Adipocyte (in vitro differentiated cells): ENCODE measurements at regions not wholly inside any gene's neighbourhood (a gene's known extent, or its start where the extent isn't known, plus 50 kb on each side); places are given as distances from the start of the nearest gene placed in this dataset.

Experiments
- DNase-seq: peaks from one replicate; pipeline ENCODE4 v3.0.0-alpha.2; 2015; ENCODE audit warnings: low read depth
- H3K27me3 ChIP-seq: replicated peaks from 2 replicates; pipeline ENCODE4 v1.7.0; 2013; ENCODE audit warnings: mild to moderate bottlenecking, low read length, moderate library complexity; ENCODE audit not compliant: control insufficient read depth, insufficient read depth
- H3K36me3 ChIP-seq: 2 replicates; pipeline ENCODE4 v1.7.0; 2013; ENCODE audit warnings: low read length, mild to moderate bottlenecking, moderate library complexity; ENCODE audit not compliant: control insufficient read depth, insufficient read depth, severe bottlenecking
- H3K4me1 ChIP-seq: 2 replicates; pipeline ENCODE4 v1.7.0; 2013; ENCODE audit warnings: mild to moderate bottlenecking, low read length, moderate library complexity; ENCODE audit not compliant: control insufficient read depth, insufficient read depth
- H3K4me3 ChIP-seq: 2 replicates; pipeline ENCODE4 v1.7.0; 2013; ENCODE audit warnings: mild to moderate bottlenecking, low read length, moderate library complexity
- H3K9ac ChIP-seq: 2 replicates; pipeline ENCODE4 v1.7.0; 2013; ENCODE audit warnings: mild to moderate bottlenecking, low read length, moderate library complexity
- H3K9me3 ChIP-seq: 2 replicates; pipeline ENCODE4 v1.7.0; 2013; ENCODE audit warnings: mild to moderate bottlenecking, low read length, moderate library complexity; ENCODE audit not compliant: control insufficient read depth

- Histone ChIP-seq H3K4me3 (no peak overlapping the region), H3K9me3 (no peaks in the 10 kb centered on the region), H3K9ac (no peak overlapping the region), H3K27me3 (no peaks in the 10 kb centered on the region), H3K36me3 (no peaks in the 10 kb centered on the region), H3K4me1 (peaks cover 30% of the 10 kb centered on the region)
- DNase-seq: no peak
Observed at GRCh38 chr1:147852706-147853225, 49.8 kb upstream of the GJA8 start.
